Transverse colon (tissue), 4 donors: ENCODE measurements at regions not wholly inside any gene's neighbourhood (a gene's known extent, or its start where the extent isn't known, plus 50 kb on each side); places are given as distances from the start of the nearest gene placed in this dataset.

ENCODE experiments used
- CTCF ChIP-seq, 5 experiments: fragments of 200-600 bp in 3 of 5; fragments of 450-650 bp in 2 of 5; sonication (generic) in 3 of 5; IDR thresholded peaks; 1 replicate in 2 of 5; 2 replicates in 3 of 5; pipeline ENCODE4 v1.5.1; 2016 to 2017; ENCODE audit warnings: antibody characterized with exemption in 5 of 5, inconsistent platforms in 3 of 5, mild to moderate bottlenecking in 2 of 5, moderate library complexity in 1 of 5
- EP300 ChIP-seq: sonication (generic); formaldehyde crosslinking; IDR thresholded peaks from one replicate; pipeline ENCODE4 v1.6.1; 2017; ENCODE audit warnings: antibody characterized with exemption, low read depth
- POLR2A ChIP-seq: fragments of 450-650 bp; IDR thresholded peaks from one replicate; pipeline ENCODE4 v1.6.1; 2016; ENCODE audit warnings: antibody characterized with exemption, mild to moderate bottlenecking, moderate library complexity
- POLR2AphosphoS5 ChIP-seq, 3 donors: sonication (generic); formaldehyde crosslinking; IDR thresholded peaks; one replicate each; pipeline ENCODE4 v1.6.1; 2016; ENCODE audit warnings: antibody characterized with exemption in 3 of 3

- TF ChIP-seq POLR2A (no peak), CTCF (IDR thresholded peaks at IDR 0.05) (no peak), EP300 (no peak), POLR2AphosphoS5 (IDR thresholded peaks at IDR 0.05) (no peak)
Observed at GRCh38 chr20:4304601-4305000, 55.5 kb upstream of the ADRA1D start.
